ENCODE measurements at regions not wholly inside any gene's neighbourhood (a gene's known extent, or its start where the extent isn't known, plus 50 kb on each side); places are given as distances from the start of the nearest gene placed in this dataset.

DNA sequence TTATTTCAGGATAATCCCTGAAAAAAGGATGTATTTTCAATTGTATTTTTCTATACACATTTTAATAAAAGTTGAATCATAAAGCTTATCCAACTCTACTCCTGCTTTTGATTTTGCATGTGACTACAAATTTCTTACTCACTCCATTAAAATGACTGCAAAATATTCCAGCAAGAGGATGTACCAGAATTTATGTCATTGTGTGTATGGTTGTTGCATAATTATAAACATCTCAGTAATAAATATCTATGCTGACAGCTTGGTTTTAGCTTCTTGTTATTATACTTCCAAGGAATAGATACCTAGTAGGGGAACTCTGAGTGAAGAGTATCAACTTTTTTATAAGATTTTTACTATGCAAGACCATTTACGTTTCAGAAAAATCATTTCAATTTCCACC lies 463.2 kb upstream of the RUNX1 start:
- TF ChIP-seq, protein P1, sequence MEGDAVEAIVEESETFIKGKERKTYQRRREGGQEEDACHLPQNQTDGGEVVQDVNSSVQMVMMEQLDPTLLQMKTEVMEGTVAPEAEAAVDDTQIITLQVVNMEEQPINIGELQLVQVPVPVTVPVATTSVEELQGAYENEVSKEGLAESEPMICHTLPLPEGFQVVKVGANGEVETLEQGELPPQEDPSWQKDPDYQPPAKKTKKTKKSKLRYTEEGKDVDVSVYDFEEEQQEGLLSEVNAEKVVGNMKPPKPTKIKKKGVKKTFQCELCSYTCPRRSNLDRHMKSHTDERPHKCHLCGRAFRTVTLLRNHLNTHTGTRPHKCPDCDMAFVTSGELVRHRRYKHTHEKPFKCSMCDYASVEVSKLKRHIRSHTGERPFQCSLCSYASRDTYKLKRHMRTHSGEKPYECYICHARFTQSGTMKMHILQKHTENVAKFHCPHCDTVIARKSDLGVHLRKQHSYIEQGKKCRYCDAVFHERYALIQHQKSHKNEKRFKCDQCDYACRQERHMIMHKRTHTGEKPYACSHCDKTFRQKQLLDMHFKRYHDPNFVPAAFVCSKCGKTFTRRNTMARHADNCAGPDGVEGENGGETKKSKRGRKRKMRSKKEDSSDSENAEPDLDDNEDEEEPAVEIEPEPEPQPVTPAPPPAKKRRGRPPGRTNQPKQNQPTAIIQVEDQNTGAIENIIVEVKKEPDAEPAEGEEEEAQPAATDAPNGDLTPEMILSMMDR (IDR thresholded peaks at IDR 0.05), result no peak
- TF ChIP-seq EP300 (IDR thresholded peaks at IDR 0.05) (no peak), POLR2A (IDR thresholded peaks at IDR 0.05) (no peak)

All from tibial nerve (tissue), 4 donors.